T1000 (cell line): ENCODE measurements at regions not wholly inside any gene's neighbourhood (a gene's known extent, or its start where the extent isn't known, plus 50 kb on each side); places are given as distances from the start of the nearest gene placed in this dataset.
"Not testable (repeated sequence)": the region's sequence is repeated elsewhere in the genome, so short reads cannot be mapped to it uniquely, and the experiment has no call there.

Experiments
- DNase-seq: peaks from one replicate; lab custom pipeline; 2025; ENCODE audit warnings: mixed read lengths; lab: John Stamatoyannopoulos, UW

DNA sequence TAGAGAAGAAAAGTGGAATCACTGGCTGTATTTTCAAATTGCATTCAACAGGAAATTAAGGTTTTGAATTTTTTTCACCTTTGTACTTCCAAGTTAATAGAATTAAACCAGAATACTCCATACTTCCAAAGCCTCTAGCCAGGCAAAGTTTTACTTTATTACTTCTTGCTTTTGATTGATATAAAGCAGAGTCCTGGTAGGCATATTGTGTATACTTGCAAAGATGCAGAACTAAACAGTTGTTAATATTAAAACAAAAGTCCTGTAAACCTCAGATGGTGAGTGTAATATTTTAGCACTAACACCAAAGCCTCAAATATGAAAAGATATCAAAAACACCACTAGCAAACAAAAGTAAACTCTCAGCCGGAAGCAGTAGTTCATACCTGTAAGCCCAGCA is 107.2 kb upstream of the C2CD4B start:
- no peak for DNase-seq

DNA sequence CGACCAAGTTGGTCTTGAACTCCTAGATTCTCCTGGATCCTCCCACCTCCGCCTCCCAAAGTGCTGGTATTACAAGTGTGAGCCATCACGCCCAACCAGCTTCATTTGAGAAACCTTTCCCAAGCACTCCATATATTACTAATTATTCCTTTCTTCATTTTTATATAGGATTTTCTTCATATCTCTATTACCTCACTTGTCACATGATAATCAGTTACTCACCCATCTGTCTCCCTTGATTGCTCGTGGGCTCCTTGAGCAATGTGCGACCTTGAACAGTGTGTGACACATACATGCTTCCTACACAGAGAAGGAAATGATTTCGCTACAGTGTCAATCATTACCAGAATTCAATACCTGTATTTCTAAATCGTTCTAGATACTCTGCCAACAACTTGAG is 110.7 kb upstream of the C2CD4B start:
- no peak for DNase-seq

DNA sequence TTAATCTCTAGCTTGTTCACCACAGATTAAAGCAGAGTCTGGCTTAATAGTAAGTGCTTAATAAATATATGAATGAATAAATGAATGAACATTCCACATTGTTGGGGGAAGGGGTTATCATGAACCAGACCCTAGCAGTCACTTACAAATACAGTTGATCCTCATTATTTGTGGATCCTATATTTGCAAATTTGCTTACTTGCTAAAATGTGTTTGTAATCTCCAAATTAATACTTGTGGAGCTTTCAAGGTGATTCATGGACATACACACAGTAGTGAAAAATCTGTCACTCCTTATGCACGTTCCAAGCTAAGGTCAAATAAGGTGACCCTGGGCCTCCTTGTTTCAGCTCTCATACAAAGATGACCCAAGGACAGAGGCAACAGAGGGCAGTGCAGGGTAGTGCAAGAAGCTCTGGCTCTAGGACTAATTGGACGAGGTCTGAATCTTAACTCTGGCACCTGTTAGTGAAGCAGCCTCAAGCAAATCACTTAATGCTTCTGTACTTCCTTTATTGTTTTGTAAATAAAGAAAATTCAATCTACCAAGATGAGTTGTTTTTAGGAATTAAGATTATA is 112.8 kb upstream of the C2CD4B start:
- no peak for DNase-seq

DNA sequence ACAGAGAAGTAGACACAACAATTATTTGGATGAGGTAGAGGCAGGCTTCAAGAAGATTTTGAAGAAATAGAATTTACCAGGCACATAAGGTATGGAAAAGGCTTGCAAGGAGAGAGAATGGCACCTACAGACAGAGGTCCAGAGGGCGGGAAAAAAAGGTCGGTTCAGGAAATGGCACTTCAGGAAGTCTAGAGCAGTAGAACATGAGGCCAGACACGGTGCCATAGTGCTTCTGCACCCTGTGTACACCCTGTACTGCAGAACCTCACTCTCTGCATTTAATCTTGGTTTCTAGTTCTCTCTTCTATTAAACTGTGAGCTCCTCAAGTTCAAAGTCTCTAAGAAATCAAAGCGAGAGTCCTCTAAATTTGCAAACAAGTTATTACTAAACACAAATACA is 113.4 kb upstream of the C2CD4B start:
- DNase-seq, result no peak

DNA sequence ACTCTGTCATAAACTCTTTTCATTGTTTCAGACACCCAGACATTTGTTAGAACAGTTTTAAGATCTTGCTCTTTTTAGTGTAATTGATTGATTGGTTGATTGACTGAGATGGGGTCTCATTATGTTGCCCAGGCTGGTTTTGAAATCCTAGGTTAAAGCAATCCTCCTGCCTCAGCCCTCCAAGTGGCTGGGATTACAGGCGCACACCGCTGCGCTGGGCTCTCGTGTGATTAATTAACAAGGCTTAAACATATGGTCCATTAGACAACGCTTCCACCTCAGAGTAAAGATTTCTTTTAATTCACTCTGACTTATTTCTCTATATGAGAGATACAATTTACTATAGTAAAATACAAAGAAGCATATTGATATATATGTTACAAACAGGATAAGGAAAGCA is 114.0 kb upstream of the C2CD4B start:
- DNase-seq, result no peak

DNA sequence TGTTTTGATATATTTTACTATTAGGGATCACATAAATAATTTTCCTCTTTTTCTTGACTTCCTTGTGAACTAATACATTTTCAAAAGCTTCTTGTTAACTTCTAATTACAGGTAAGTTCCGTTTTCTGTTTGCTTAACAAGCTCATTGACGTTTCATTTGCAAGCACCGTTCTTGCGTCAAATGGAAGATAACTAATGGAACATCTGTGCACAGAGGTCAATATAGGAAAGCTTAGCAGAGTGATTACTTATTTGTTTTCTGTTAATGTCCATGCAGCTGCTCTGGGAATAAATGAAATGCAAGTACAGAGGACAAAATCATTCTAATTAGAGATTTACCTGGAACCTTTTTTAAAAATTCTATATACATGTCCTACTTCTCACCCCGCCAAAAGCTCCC is 115.5 kb upstream of the C2CD4B start:
- DNase-seq, result no peak

DNA sequence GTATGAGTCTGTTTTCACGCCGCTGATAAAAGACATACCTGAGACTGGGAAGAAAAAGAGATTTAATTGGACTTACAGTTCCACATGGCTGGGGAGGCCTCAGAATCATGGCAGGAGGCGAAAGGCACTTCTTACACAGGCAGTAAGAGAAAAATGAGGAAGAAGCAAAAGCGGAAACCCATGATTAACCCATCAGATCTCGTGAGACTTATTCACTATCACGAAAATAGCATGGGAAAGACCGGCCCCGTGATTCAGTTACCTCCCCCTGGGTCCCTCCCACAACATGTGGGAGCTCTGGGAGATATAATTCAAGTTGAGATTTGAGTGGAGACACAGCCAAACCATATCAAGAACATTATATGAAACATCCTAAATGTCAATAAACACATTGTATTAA is 116.7 kb upstream of the C2CD4B start:
- not testable (repeated sequence) for DNase-seq

DNA sequence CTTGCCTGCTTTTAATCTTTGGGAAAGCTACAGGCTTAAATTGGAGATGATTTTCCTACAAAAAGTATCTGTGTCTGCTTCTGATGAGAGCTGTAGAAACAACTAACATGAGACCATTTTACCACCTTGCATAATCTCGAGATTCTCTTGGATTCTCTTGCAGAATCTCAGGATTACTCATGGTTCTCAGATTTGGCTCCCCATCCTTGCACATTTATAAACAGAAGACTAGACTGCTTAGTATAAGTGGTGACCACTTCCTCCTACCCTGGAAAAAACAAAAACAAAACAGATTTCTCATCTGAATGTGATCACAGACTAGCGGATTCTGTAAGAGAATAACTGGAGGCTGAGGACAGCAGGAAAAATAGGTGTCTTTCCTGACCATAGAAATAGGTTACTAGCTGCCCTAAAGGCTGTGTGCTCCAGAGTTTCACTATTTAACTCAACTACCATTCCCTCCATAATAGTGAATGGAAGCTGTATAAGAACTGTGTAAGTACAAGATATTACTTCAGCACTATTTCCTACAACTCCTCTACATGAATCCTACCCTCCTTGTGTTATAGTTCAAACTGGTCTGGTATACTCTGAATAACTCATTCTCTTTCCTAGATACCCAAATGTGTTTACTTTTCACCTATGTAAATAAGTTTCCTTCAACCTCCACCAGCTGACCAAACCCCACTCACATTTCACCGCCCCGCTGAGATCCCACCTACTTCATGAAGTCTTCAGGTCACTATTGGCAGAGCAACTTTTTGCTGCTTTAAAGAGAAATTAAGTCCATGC is 122.2 kb upstream of the C2CD4B start:
- no peak for DNase-seq

DNA sequence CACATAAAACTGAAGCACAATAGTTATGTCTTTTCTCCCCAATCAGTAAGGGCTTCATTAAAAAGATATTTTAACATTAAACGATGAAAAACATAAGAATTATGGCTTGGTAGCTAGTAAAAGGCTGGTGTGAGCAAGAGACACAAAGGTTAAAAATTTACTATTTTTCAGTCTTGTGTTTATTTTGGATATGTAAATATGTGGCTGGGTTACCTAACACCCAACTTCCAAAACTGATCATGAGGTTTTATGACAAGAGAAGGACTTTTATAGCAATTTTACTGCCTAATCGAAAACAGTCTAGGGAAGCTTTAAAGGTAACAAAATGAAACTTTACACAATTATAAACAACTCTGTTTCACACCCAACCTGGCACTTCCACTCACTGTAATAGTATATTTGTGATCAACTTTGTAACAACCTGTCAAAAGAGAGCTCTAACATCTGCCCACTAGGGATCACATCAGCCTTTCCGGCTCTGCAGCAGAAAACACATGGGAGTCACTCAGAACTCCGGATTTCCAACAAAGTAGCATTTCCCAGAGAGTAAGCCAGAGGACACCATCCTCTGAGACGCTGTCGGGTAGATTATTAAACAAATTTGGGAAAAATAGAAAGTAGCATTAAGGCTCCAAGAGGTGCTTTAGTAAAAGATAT is 123.4 kb upstream of the C2CD4B start:
- DNase-seq, result no peak

DNA sequence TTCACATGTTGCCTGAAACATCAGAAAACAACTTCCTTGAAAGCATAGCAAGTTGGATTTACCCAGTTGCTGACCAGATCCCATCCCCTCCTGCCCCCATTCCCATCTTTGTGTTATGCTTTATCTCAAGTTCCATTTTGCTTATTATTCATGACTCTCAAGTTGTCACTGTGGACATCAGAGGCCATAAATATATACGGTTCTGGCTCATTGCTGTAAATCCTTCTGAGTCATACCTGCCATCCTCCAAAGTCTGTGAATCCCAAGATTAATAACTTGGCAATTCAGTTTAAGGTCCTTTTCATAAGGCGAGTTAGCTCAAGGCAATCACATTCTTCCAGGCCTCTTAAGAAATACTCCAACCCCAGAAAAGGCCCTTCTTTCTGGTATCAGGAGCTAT is 126.2 kb upstream of the C2CD4B start:
- DNase-seq, result no peak

DNA sequence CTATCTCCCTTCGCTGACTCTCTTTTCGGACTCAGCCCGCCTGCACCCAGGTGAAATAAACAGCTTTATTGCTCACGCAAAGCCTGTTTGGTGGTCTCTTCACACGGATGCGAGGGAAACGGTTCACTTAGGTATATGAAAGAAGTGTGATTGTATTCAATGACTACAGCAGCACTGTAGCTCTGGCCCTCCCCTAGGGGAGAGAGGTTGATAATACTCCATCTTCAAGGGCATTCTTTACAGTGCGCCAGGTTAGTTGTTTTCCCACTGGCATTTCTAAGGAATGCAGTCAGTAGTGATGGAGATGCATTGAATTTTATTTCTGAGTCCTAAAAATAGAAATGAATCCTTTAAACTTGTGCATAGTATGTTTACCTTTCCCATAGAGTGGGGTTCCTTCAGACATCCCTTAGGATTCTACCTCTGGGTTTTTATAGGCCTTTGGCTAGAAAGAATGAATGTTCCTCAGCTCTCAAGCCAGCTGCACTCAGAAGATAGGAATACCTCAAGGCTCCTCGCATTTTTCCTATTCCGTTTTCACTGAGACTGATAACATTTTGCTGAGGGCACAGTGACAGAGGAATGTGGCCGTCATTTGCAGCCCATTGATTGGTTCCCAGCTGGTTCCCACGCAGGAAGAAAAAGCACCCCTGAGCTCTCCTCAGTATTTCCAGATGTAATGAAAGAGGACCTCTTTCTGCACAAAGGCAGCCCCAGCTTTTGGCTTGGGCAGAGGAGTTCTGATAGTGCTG is 131.8 kb upstream of the C2CD4B start:
- no peak for DNase-seq

DNA sequence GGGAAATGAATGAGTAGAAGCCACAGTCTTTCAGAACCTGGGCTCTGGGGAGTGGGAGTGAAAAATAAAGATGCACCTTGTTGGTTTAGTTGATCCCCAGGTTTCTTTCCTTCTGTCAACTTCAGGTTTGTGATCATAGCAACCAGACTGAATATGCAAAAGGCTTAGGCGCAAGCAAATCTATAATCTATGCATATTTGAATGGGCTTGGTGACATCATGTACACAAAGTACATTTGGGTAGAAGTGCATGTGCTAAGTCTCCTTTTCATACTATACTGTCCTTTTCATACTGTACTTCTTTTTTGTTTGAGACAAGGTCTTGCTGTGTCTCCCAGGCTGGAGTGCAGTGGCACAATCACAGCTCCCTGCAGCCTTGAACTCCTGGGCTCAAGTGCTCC is 132.4 kb upstream of the C2CD4B start:
- DNase-seq, result no peak

DNA sequence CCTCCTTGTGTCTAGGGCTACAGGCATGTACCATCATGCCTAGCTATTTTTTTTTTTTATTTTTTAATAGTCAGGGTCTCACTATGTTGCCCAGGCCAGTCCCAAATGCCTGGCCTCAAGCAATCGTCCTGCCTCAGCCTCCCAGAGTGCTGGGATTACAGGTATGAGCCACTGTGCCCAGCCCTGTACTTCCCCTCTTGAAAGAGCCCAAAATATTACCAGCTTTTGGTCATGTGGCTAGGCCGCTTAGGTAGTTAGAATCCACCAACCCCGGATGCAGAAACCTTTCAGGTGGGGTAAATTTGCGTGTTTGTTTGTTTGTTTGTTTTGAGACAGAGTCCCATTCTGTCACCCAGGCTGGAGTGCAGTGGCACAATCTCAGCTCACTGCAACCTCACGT is 132.8 kb upstream of the C2CD4B start:
- no peak for DNase-seq

DNA sequence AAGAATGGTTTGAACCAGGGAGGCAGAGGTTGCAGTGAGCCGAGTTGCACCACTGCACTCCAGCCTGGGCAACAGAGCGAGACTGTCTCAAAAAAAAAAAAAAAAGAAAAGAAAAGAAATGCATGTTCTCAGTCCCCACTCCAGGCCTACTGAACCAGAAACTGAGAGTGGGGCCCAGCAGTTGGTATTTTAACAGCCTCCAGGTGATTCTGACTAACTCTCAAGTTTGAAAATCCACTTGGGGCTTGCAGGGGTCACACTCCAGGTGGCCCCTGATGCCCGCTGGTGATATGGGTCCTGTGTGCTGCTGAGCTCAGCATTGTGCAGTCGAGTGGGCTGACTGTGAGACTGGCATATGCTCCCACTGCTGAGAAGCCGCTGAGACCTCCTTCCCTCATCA is 133.7 kb upstream of the C2CD4B start:
- no peak for DNase-seq

DNA sequence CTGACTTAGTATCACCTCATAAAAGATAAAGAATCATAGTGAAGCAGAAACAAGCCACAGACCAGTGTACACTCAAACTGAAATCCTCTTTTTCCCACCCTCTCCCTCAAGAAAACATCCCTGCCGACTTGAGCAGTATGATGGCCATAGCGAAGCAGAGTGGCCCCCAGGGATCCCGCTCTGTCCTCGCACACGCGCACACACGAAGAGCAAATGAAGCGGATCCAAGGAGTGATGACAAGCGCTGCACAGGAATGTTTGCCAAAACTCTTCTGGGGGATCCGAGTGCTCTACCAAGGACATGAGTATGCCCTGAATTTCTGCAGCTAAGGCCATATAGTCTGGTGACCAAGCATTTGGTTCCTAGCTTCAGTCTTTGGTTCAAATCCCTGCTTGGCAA is 134.5 kb upstream of the C2CD4B start:
- DNase-seq, result no peak

DNA sequence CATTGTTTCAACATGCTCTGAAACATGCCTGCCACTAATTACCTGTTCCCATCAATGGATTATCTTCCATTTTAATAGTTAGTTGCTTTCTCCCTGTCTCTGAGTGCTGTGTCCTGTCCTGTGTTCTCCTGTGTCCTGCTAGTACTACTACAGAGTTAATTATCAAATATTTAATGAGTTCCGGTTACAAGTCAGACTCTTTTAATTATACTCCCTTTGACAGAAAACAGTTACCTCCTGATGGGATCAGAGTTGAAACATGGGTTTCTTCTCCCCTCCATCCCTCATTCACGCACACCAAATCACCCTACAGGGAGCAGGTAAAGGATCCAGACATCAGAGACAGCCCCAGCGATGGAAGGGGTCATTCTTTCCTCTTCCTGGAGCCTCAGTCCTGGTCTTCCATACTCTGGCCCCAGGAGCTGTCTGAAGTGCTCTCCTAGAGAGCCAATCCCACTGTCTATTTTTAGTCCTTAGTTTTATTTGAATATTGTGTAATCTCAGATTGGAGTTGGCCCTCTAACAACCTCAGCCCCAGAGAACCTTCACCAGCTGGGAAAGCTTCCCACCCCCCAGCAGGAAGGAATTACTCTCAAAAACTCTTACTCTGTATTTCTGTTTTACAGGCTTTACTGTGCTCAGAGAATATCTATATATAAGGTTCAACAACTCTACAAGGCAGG is 137.0 kb upstream of the C2CD4B start:
- no peak for DNase-seq

DNA sequence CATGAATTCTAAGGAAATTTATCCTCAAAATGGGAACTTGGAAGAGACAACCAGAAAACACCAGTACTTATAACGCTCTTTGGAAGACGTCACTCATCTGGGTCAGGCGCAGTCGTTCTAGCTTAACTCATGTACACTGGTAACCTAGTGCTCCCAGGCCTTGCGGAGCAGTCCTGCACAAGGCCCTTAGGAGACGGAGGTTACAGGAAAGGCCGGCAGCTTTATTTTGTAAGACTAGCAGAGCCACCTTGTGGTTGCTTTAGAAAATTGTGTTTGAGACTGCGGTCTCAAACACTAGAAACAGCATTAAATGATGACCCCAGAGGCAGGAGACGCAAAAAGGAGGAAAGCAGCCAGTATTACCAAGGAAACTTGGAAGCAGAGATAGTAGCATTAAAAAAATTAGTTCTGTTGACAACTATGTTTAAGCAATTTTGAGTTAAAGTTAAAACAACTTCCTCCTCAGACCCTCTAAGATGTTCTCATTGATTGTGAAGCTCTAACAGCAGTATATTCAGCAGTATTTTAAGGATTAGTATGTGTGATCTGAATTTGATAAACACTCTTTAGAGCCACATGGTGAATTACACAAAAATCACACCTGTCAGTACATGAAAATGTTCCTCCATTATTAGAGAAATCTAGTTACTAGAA is 141.9 kb upstream of the C2CD4B start:
- peak; percentile 39 for DNase-seq

DNA sequence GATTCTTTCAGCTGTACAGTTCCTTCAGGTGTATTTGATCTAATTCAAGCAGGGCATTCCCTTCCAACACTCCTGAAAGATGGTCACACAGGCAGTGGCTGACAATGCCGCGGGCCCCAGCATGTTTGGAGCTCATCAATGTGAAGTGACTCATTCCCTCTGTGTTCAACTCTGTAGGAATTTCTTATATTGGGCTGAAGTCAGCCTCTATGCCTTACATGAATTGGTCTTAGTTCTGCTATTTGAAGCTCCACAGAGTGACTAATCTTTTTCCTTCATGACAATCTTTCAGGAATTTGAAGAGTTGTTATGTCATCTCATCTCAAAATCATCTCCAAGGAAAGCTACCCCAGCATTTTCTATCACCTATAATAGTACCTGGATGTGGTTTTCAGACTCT is 142.5 kb upstream of the C2CD4B start:
- DNase-seq, result peak; percentile 27

DNA sequence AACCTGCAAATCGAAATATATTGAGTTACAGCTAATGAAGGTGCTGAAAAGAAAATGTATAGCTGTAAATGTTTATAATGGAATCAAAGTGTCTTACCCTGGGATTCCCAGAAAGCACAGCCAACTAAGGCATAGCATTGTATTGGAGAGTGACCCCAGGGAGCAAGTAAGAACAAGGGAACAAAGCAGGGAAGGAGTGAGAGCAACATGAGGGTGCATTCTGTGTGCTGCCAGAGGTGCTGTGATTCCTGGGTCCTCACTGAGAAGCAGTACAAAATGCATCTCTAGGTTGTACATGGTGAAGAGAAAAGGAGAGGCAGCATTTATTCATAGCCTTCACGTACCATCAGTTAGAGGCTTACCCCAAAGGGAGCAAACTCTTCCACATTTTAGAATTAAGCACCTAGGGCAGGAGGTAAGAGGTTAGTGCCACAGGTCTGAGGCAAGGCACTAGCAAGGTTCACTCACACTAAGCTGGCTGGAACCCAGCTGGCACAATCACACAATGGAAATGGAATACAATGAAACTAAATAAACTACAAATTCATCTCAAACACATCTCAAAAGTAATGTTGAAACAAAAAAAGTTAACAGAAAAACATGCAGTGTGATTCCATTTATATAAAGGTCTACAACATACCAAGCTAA is 151.5 kb upstream of the C2CD4B start:
- DNase-seq, result no peak

DNA sequence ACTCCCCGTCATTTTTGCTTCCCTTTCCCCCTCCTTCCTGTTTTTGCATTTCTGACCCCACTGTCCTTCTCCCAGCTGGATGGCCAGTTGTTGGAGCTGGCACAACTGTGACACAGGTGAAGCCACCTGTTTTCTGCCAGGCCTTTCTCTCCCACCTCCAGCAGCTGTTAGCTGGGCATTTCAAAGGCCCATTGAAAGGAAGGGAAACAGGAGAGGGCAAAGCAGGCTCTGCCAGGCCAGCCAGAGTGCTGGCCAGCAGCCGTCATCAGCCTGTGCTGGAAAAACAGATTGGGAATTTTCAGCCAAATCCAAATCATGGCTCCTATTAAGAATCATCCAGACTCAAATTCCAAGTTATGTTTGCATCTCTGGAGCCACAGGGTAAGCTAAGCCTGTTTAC is 155.2 kb upstream of the C2CD4B start:
- no peak for DNase-seq

DNA sequence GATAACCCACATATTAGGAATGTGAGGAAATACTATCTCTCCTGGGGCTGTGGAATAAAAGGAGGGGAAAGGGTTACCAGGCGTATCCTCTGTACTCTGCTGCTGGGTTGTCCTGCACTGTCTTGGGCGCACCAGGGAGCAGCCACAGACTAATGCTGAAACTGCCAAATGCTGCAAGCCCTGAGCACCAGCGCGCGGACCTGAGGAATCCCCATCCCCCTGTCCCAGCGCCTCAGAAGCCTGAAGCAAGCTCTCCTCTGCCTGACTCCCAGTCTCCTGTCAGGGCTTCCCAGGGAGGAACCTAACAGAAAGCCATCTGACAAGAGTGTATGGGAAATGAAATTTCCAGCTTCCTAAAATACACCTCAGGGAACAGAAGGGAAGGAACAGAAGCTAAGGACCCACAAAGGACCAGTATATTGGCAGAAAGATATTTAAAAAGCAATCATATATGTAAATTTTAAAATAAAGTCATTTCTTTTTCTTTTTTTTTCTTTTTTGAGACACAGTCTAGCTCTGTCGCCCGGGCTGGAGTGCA is 158.3 kb upstream of the C2CD4B start:
- no peak for DNase-seq
